Ovary (tissue), 3 donors: ENCODE measurements at regions not wholly inside any gene's neighbourhood (a gene's known extent, or its start where the extent isn't known, plus 50 kb on each side); places are given as distances from the start of the nearest gene placed in this dataset.

Experiments
- CTCF ChIP-seq, 3 donors: fragments of 450-650 bp in 2 of 3; fragments of 200-600 bp in 1 of 3; IDR thresholded peaks; one replicate each; pipeline versions ENCODE4 v1.5.1 to v1.8.0; 2016 to 2022; ENCODE audit warnings: antibody characterized with exemption in 3 of 3, mild to moderate bottlenecking in 1 of 3
- EP300 ChIP-seq: sonication (generic); formaldehyde crosslinking; IDR thresholded peaks from one replicate; pipeline ENCODE4 v1.6.1; 2017; ENCODE audit warnings: antibody characterized with exemption
- POLR2A ChIP-seq: fragments of 450-650 bp; IDR thresholded peaks from one replicate; pipeline ENCODE4 v1.6.1; 2017; ENCODE audit warnings: antibody characterized with exemption, mild to moderate bottlenecking, moderate library complexity
- donor health status: DM: no; HTN: no; CAD: no.

- TF ChIP-seq CTCF (IDR thresholded peaks at IDR 0.05) (no peak), EP300 (no peak), POLR2A (no peak)
These were observed 79.7 kb upstream of the CXXC4 start for GRCh38 chr4:104574371-104574770.
